Posterior vena cava (tissue), 2 donors: ENCODE measurements at regions not wholly inside any gene's neighbourhood (a gene's known extent, or its start where the extent isn't known, plus 50 kb on each side); places are given as distances from the start of the nearest gene placed in this dataset.

ENCODE experiments used
- DNase-seq: peaks from one replicate; pipeline ENCODE4 v3.0.0-alpha.2; 2020; ENCODE audit warnings: low spot score
- intact Hi-C, 2 donors: fragments of 100-400 bp; cut with DNase I; formaldehyde crosslinking; loops; one replicate each; pipeline versions ENCODE4 v1.14.1 to v1.14.2; 2022 to 2023
- donor health status: DM: yes; HTN: yes; CAD: no.
- donor health status: DM: yes; HTN: yes; CAD: no.

GRCh38 chr9:108584860-108585259 lies 270.9 kb downstream of the ACTL7B start:
- intact Hi-C loops, result no loop called here
- no peak for DNase-seq

DNA sequence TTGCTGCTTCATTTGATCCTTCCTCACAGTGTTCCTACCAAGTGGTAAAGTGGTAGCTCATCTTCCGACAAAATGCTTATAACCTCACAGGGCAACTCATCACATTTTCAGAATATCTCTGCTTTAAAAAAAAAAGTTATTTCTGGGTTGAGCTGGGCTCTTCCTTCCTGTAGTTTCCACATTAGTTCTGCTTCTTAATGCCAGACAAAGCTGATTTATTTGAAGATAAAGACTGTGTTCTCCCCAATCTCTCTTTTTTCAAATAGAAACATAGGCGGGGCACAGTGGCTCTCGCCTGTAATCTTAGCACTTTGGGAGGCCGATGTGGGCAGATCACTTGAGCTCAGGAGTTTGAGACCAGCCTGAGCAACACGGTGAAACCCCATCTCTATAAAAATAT lies 273.1 kb downstream of the ACTL7B start:
- no peak for DNase-seq
- intact Hi-C loops, result no loop called here

DNA sequence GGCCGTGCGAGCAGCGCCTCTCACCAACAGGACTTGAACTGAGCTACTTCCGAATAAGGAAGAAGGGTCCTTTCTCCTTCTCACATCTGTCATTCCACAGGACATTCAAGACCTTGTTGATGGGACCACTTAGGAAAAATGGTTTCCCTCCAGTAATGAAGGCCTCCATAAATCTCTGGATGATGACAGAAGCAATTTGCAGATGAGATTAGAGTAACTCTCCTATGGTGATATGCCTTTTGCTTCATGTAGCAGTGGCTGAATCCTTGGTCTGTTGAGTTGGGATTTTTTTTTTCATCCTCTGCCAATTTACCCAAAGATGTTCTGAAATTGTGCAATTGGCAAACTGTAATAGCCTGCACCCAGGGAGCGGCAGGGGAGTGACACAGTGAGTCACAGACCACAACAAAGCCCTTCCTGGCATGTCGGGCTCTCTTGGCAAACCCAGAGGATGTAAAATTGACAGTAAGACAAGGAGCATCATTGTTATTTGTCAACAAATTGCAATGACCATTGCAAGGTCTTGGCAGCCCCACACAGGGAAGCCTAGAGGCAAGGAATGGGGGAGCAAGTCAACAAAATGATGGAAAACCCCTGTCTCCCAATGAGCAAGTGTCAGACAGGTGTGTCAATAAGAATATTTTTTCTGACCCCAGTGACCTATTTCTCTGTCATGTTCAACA lies 275.9 kb downstream of the ACTL7B start:
- no peak for DNase-seq
- intact Hi-C loops, result no loop called here

- DNase-seq, result no peak
- intact Hi-C loops, result no loop called here
Observed at GRCh38 chr9:108575276-108575675, 280.5 kb downstream of the ACTL7B start.

DNA sequence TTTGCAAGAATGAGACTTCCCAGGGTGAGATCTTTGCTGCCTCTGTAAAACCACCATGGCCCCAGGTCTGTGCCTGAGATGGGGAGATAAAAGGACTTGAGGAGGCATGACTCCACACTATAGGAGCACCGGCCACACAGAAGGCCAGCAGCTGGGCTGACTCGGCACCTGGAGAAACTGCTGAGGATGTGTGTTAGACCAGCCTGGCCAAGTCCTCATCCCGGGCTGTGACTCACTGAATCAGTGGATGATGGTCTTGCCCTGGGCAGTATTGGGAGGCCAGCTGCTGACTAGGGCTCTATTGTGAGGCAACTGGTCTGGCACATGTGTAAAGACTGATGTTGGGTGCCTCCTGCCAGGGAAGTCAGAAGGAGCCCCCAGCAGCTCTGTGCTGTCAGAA lies 286.2 kb downstream of the ACTL7B start:
- no peak for DNase-seq
- intact Hi-C loops, result loop anchor here (5.0 kb wide), 2 partner anchors 1087 to 1102 kb away; no protein-coding TSS in a partner anchor

GRCh38 chr9:108568093-108568492 lies 287.7 kb downstream of the ACTL7B start:
- DNase-seq, result no peak
- intact Hi-C loops, result loop anchor here (5.0 kb wide), 2 partner anchors 1086 to 1101 kb away; no protein-coding TSS in a partner anchor

DNA sequence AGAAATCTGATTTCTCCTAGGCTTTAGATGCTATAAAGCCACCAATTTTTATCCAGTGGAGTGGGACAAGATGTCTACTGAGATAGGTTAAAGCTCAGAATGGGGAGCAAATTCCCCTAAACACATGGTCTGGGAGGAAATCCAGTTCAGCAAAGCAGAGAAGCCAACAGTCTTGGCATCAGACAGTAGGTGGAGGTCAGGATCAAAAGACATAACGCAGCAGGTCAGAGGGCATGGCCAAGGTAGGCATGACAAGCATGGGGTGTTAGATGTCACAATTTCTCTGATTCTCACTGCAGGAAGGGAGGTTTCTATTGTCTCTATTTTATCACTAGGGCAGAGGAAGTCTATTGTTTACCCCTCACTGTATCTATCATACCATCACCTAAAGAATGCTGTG lies 288.2 kb downstream of the ACTL7B start:
- no peak for DNase-seq
- intact Hi-C loops, result loop anchor here (5.0 kb wide), 2 partner anchors 1085 to 1100 kb away; no protein-coding TSS in a partner anchor

DNA sequence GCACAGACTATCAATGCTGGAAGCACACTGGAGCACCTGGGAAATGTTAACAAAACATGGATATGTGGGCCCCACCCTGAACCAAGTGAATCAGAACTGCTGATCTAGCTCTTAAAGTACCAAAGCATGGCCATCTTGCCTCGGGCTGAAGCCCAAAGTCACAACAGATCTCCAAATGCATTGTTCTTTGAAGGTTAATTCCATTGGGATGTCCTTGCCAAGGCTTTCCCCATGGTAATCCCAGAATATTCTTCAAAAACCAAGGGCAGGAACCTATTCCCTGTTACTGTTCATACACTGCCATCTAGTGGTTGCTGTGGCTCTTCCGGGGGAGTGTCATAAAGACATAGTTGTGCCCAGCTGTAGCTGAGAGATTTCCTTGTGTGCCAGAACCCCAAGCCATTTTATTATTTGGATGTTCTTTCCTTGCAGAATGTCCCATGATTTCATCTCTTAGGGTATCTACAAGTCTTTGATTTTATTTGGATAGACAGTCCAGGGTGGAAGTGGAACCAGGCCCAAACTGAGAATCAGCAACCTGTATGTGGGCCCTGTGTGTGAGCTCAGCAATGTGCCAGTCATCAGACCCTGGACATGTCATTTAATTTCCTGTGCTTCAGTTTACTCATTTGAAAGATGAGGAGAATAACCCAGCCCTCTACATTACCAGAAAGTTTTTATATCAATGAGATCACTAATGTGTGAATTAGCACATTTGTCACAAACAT lies 290.0 kb downstream of the ACTL7B start:
- intact Hi-C loops, result loop anchor here (5.0 kb wide), 2 partner anchors 1084 to 1099 kb away; no protein-coding TSS in a partner anchor
- DNase-seq, result no peak

- intact Hi-C loops, result no loop called here
- no peak for DNase-seq
Observed at GRCh38 chr9:108562176-108562575, 293.6 kb downstream of the ACTL7B start.

- intact Hi-C loops, result no loop called here
- no peak for DNase-seq
Observed at GRCh38 chr9:108559432-108559831, 296.4 kb downstream of the ACTL7B start.

GRCh38 chr9:108554831-108555230 lies 301.0 kb downstream of the ACTL7B start:
- no peak for DNase-seq
- intact Hi-C loops, result no loop called here

DNA sequence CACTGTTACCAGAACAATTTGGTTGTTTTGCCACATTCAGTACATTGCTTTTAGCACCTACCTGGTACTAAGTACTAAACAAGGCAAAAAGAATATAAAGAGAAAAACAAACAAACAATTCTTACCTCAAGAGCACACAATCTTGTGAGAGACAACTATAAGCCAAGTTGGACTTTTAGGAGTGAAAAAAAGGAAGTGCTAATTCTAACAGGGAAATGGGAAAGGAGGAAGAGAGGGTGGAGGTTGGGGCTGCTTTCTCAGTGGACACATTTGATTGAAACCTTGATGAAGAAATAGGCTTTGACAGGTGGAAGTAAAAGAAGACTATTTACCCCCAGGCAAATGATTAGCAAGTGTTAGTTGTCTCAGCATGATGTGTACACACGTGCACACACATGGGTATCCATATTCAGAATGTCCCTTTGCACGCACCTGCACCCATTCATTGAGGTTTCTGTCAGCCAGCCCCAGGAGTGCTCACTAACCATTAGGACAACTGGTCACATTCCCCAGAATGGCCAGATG lies 302.6 kb downstream of the ACTL7B start:
- DNase-seq, result no peak
- intact Hi-C loops, result no loop called here

DNA sequence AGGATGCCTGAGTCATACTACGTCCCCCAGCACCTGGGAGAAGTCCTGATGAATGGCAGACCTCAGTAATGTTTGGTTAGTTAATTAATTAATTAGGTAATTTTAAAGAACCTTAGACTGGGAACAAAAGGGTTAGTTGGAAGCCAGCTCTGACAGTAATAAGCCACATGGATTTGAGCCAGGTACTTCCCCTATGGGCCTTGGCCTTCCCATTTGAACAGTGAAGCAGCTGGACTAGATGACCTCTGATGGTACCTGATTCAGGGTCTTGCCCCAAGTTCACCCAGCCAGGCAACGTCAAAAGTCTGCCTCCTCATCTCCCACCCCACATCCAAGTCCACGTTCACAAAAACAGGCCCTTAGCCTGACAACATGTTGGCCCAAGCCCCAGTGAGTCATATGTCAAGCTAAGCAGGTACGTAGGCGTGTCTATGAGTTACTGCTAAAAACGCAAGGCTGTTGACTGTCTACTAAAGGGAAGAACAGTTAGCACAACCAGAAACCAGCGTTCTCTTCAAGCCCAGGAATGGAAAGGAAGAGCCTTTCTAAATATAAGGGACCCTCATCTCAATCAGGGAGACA lies 303.2 kb downstream of the ACTL7B start:
- intact Hi-C loops, result no loop called here
- DNase-seq, result no peak

DNA sequence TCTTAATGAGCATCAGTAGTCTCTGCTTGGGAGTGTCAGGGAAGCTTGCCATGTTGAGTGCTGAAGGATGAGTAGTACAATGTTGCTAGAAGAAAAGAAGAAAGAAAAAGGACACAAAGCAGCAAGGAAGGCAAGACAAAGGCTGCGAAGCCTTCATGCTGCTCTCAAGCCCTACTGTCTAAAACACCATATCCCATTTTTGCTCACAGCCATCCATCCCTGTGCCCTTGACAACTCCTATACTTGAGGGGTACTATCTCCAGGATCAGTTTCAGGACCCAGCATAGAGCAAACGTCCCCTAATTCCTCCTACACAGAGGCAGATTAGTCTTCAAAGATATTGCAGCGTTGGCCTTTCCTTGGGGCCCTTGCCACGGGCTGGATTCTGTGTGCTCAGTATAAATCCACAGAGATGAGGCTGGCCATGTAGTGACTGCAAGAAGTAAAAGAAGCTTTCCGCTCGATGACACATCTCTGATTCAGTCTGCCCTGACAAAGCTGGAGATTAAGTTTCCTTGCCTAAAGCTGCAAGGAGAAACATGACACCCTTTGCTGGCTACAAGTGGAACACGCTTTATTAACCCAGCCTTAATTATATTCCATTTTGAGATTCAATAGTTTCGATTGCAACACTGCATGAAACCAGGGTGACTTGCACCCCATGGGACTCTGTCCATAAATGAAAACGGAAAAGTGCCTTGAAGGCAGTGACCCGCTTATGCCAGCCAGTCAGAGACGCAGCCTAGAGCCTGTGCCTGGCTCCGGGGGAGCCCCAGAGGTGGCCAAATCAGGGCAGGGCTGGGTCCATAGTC lies 304.6 kb downstream of the ACTL7B start:
- intact Hi-C loops, result no loop called here

DNA sequence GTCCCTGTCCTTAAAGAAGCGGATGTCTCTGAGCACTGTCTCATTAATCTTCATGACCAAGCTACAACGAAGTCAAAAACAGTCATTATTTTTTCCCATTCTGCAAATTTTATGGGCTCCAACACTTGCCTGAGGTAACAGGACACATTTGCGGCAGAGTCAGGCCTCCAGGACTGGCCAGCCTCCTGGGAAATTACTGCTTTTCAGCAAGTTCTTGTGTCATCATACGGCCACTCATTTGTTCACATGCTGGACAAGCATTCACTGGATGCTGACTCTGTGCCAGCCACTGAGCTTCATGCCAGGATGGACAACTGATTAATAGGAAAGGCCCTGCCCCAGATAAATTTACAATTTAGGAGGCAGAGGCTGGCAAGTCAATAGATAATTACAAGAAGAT lies 305.7 kb downstream of the ACTL7B start:
- no peak for DNase-seq
- intact Hi-C loops, result no loop called here

More for the DNA sequence above, 304.6 kb downstream of the ACTL7B start:
- DNase-seq, result no peak

- no peak for DNase-seq
- intact Hi-C loops, result no loop called here
Observed at GRCh38 chr9:108549184-108549583, 306.6 kb downstream of the ACTL7B start.

DNA sequence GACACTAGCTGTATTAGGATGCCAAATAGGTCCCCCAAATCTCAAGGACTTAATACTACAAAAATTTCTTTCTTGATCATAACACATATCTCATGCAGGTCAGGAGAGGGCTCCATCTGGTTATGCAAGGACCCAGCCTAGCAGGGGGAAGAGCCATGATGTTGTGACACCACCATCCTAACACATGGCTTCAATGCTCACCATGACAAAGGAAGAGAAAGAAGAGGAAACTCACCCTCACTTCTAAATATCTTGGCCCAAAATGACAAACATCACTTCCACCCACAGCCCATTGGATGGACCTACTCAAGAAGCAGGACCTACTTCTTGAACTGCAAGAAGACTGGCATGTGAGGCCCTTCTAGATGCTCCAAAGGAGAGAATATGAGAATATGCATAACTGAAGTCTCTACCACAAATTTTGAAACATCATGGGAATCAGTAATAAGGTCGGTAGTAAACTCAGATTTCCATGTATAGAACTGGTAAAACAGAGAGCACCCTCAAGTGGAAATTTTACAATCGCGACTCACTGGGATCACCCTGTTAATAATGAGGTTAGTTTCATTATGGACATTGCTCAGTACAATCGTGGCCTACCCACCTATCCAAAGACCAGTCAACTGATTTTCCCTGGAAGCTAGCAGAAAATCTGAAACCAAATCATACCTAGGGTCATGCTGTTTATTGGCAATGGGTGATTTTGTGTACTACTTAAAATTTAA lies 308.2 kb downstream of the ACTL7B start:
- DNase-seq, result no peak
- intact Hi-C loops, result no loop called here

GRCh38 chr9:108546215-108546614 lies 309.6 kb downstream of the ACTL7B start:
- no peak for DNase-seq
- intact Hi-C loops, result no loop called here

DNA sequence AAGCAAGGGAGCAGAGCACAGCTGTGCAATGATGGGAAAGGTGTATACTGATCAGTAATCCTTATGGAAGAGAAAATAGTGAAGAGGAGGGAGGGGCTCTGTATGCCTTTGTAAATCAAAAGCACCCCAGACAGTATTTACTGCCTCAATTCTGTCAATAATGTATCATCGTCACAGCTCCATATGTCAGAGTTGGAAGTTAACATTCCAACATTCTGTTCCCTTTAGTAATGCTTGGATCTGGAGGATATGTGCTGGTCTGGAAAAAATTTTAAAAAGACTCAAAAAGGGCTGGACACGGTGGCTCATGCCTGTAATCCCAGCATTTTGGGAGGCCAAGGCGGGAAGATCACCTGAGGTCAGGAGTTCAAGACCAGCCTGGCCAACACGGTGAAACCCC lies 310.4 kb downstream of the ACTL7B start:
- intact Hi-C loops, result no loop called here
- DNase-seq, result no peak
